Neural cell (in vitro differentiated cells): ENCODE measurements at regions not wholly inside any gene's neighbourhood (a gene's known extent, or its start where the extent isn't known, plus 50 kb on each side); places are given as distances from the start of the nearest gene placed in this dataset.

Experiments used
- EP300 ChIP-seq: fragments of 450-650 bp; conservative IDR thresholded peaks from 2 replicates; pipeline ENCODE4 v1.6.1; 2014; ENCODE audit warnings: antibody characterized with exemption, mild to moderate bottlenecking, moderate library complexity; ENCODE audit not compliant: poor library complexity, severe bottlenecking
- EZH2 ChIP-seq: fragments of 200-600, 300-800 bp; shearing (Covaris generic), sonication (generic); IDR thresholded peaks from 2 replicates; pipeline ENCODE4 v1.6.1; 2014; ENCODE audit warnings: antibody characterized with exemption, low read length, borderline replicate concordance, mild to moderate bottlenecking; ENCODE audit not compliant: insufficient read depth, poor library complexity, severe bottlenecking
- MXI1 ChIP-seq: fragments of 450-650 bp; conservative IDR thresholded peaks from 2 replicates; pipeline ENCODE4 v1.6.1; 2014; ENCODE audit warnings: antibody characterized with exemption, mild to moderate bottlenecking; ENCODE audit not compliant: poor library complexity, severe bottlenecking
- POLR2AphosphoS5 ChIP-seq: IDR thresholded peaks from 2 replicates; pipeline ENCODE4 v1.6.1; 2012
- RAD21 ChIP-seq: fragments of 450-650 bp; conservative IDR thresholded peaks from 2 replicates; pipeline ENCODE4 v1.6.1; 2014; ENCODE audit warnings: antibody characterized with exemption, mild to moderate bottlenecking, moderate library complexity
- SMC3 ChIP-seq: fragments of 450-650 bp; conservative IDR thresholded peaks from 2 replicates; pipeline ENCODE4 v1.6.1; 2014; ENCODE audit warnings: antibody characterized with exemption, mild to moderate bottlenecking, moderate library complexity; ENCODE audit not compliant: poor library complexity
- TAF1 ChIP-seq: IDR thresholded peaks from 2 replicates; pipeline ENCODE4 v1.6.1; 2012; ENCODE audit warnings: low read depth
- TF ChIP-seq, protein P1 (sequence below): fragments of 450-650 bp; IDR thresholded peaks from 2 replicates; pipeline ENCODE4 v1.5.1; 2014; ENCODE audit warnings: antibody characterized with exemption, mild to moderate bottlenecking, moderate library complexity; ENCODE audit not compliant: poor library complexity, severe bottlenecking
- TF ChIP-seq, protein P2 (sequence below): IDR thresholded peaks from 2 replicates; pipeline ENCODE4 v1.6.1; 2012; ENCODE audit warnings: borderline replicate concordance

DNA sequence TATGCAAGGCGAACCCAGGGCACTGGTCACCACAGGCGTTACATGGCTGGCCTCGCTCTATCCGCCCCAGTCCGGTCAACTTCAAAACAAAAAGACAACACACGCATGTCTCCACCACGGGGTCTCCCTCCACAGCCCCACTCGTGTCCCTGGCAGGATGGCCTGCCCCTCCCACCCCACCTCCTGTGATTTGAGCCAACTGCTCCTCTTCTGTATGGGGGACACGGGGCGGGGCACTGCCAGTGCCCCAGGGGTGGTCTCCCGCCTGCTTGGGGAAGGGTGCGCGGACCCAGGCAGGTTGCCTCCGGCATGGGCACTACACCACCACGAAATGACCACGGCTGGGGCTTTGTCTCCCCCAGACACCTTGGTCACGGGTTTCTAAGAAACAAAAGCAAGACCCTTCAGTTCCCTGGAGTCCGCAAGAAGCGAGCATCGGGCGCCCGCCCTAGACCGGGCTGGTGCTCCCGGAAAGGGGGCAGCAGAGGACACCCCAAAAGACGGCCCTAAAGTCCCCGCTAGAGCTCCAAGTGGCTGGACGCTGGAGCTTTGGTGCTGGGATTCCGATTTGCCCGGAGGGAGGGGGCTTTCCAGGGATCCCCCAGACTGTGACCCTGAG, 219.3 kb upstream of the PRICKLE2 start:
- TF ChIP-seq, protein P1, sequence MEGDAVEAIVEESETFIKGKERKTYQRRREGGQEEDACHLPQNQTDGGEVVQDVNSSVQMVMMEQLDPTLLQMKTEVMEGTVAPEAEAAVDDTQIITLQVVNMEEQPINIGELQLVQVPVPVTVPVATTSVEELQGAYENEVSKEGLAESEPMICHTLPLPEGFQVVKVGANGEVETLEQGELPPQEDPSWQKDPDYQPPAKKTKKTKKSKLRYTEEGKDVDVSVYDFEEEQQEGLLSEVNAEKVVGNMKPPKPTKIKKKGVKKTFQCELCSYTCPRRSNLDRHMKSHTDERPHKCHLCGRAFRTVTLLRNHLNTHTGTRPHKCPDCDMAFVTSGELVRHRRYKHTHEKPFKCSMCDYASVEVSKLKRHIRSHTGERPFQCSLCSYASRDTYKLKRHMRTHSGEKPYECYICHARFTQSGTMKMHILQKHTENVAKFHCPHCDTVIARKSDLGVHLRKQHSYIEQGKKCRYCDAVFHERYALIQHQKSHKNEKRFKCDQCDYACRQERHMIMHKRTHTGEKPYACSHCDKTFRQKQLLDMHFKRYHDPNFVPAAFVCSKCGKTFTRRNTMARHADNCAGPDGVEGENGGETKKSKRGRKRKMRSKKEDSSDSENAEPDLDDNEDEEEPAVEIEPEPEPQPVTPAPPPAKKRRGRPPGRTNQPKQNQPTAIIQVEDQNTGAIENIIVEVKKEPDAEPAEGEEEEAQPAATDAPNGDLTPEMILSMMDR = no peak
- TF ChIP-seq POLR2AphosphoS5 (no peak), EZH2 (no peak), TAF1 (no peak), EP300 (no peak), MXI1 (no peak), SMC3 (no peak), RAD21 (no peak)
- TF ChIP-seq, protein P2, sequence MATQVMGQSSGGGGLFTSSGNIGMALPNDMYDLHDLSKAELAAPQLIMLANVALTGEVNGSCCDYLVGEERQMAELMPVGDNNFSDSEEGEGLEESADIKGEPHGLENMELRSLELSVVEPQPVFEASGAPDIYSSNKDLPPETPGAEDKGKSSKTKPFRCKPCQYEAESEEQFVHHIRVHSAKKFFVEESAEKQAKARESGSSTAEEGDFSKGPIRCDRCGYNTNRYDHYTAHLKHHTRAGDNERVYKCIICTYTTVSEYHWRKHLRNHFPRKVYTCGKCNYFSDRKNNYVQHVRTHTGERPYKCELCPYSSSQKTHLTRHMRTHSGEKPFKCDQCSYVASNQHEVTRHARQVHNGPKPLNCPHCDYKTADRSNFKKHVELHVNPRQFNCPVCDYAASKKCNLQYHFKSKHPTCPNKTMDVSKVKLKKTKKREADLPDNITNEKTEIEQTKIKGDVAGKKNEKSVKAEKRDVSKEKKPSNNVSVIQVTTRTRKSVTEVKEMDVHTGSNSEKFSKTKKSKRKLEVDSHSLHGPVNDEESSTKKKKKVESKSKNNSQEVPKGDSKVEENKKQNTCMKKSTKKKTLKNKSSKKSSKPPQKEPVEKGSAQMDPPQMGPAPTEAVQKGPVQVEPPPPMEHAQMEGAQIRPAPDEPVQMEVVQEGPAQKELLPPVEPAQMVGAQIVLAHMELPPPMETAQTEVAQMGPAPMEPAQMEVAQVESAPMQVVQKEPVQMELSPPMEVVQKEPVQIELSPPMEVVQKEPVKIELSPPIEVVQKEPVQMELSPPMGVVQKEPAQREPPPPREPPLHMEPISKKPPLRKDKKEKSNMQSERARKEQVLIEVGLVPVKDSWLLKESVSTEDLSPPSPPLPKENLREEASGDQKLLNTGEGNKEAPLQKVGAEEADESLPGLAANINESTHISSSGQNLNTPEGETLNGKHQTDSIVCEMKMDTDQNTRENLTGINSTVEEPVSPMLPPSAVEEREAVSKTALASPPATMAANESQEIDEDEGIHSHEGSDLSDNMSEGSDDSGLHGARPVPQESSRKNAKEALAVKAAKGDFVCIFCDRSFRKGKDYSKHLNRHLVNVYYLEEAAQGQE = no peak
